GM06990 (cell line): ENCODE measurements at regions not wholly inside any gene's neighbourhood (a gene's known extent, or its start where the extent isn't known, plus 50 kb on each side); places are given as distances from the start of the nearest gene placed in this dataset.

Experiments
- DNase-seq: peaks from one replicate; pipeline ENCODE4 v3.0.0-alpha.2; 2011; ENCODE audit not compliant: insufficient read length; ENCODE audit errors: extremely low read depth
- H3K27me3 ChIP-seq: replicated peaks from 2 replicates; pipeline ENCODE4 v1.6.0; 2011; ENCODE audit warnings: low read length; ENCODE audit not compliant: control insufficient read depth, insufficient read depth
- H3K36me3 ChIP-seq: 2 replicates; pipeline ENCODE4 v1.5.1; 2011; ENCODE audit warnings: low read length; ENCODE audit not compliant: control insufficient read depth, insufficient read depth
- H3K4me3 ChIP-seq: replicated peaks from 2 replicates; pipeline ENCODE4 v1.5.1; 2011; ENCODE audit warnings: low read depth, mild to moderate bottlenecking, control low read depth, low read length
- CTCF ChIP-seq: IDR thresholded peaks from 2 replicates; pipeline ENCODE4 v1.5.1; 2011; ENCODE audit warnings: low read length, control low read depth, mild to moderate bottlenecking, inconsistent platforms; ENCODE audit not compliant: insufficient read depth, poor library complexity, severe bottlenecking

- no peak overlapping the region for H3K4me3 ChIP-seq
- TF ChIP-seq CTCF, result peak; percentile 56
- no peaks in the 10 kb centered on the region; the same call in 1 of the 2 replicates for H3K27me3 ChIP-seq
- H3K36me3 ChIP-seq, result no peaks in the 10 kb centered on the region
- no peak for DNase-seq
Measured at GRCh38 chr20:39676857-39677391, 714.8 kb downstream of the DHX35 start.

- DNase-seq, result no peak
- Histone ChIP-seq H3K4me3 (no peak overlapping the region), H3K36me3 (no peaks in the 10 kb centered on the region), H3K27me3 (no peaks in the 10 kb centered on the region; the same call in 1 of the 2 replicates)
- no peak for TF ChIP-seq CTCF
Measured at GRCh38 chr20:39676241-39676640, 714.1 kb downstream of the DHX35 start.

GRCh38 chr20:39674842-39675241 is 712.7 kb downstream of the DHX35 start:
- no peak for DNase-seq
- Histone ChIP-seq H3K36me3 (no peaks in the 10 kb centered on the region), H3K27me3 (no peaks in the 10 kb centered on the region), H3K4me3 (no peak overlapping the region)
- TF ChIP-seq CTCF, result no peak

GRCh38 chr20:39670988-39671387 is 708.8 kb downstream of the DHX35 start:
- no peaks in the 10 kb centered on the region for H3K27me3 ChIP-seq
- DNase-seq, result peak; percentile 8
- TF ChIP-seq CTCF, result no peak
- no peaks in the 10 kb centered on the region for H3K36me3 ChIP-seq
- no peak overlapping the region for H3K4me3 ChIP-seq

GRCh38 chr20:39669659-39670058 is 707.5 kb downstream of the DHX35 start:
- no peak for DNase-seq
- TF ChIP-seq CTCF, result no peak
- no peak overlapping the region for H3K4me3 ChIP-seq
- no peaks in the 10 kb centered on the region for H3K36me3 ChIP-seq
- H3K27me3 ChIP-seq, result no peaks in the 10 kb centered on the region

GRCh38 chr20:39668038-39668437 is 705.9 kb downstream of the DHX35 start:
- TF ChIP-seq CTCF, result no peak

More at GRCh38 chr20:39668038-39668437, 705.9 kb downstream of the DHX35 start:
- no peaks in the 10 kb centered on the region for H3K27me3 ChIP-seq
- DNase-seq, result no peak
- H3K36me3 ChIP-seq, result no peaks in the 10 kb centered on the region
- no peak overlapping the region for H3K4me3 ChIP-seq
